Stomach (tissue), 4 donors: ENCODE measurements at regions not wholly inside any gene's neighbourhood (a gene's known extent, or its start where the extent isn't known, plus 50 kb on each side); places are given as distances from the start of the nearest gene placed in this dataset.

Experiments used
- CTCF ChIP-seq, 7 experiments: fragments of 450-650 bp in 4 of 7; fragments of 200-600 bp in 3 of 7; sonication (generic) in 3 of 7; IDR thresholded peaks; one replicate each; pipeline ENCODE4 v1.5.1; 2016 to 2019; ENCODE audit warnings: antibody characterized with exemption in 7 of 7, control low read depth in 2 of 7, mild to moderate bottlenecking in 1 of 7
- POLR2A ChIP-seq, 4 donors: fragments of 450-650 bp; IDR thresholded peaks; one replicate each; pipeline ENCODE4 v1.6.1; 2016; ENCODE audit warnings: antibody characterized with exemption in 4 of 4, control low read depth in 2 of 4, mild to moderate bottlenecking in 1 of 4, moderate library complexity in 1 of 4
- POLR2AphosphoS5 ChIP-seq, 3 donors: sonication (generic); formaldehyde crosslinking; IDR thresholded peaks; one replicate each; pipeline ENCODE4 v1.6.1; 2016; ENCODE audit warnings: antibody characterized with exemption in 3 of 3

- TF ChIP-seq CTCF (IDR thresholded peaks at IDR 0.05), result no peak
- no peak for TF ChIP-seq POLR2AphosphoS5 (IDR thresholded peaks at IDR 0.05)
- no peak for TF ChIP-seq POLR2A (IDR thresholded peaks at IDR 0.05)
These were observed 218.5 kb downstream of the RPS29 start for GRCh38 chr14:49367696-49368095.
